Muscle layer of duodenum (tissue), 2 donors: ENCODE measurements at regions not wholly inside any gene's neighbourhood (a gene's known extent, or its start where the extent isn't known, plus 50 kb on each side); places are given as distances from the start of the nearest gene placed in this dataset.
"Not testable (repeated sequence)": the region's sequence is repeated elsewhere in the genome, so short reads cannot be mapped to it uniquely, and the experiment has no call there.

Experiments used
- H3K27ac ChIP-seq: one replicate; pipeline ENCODE4 v1.7.0; 2013; ENCODE audit warnings: mild to moderate bottlenecking, low read length
- H3K27me3 ChIP-seq: one replicate; pipeline ENCODE4 v1.7.0; 2013; ENCODE audit warnings: low read depth, mild to moderate bottlenecking, control low read depth, low read length
- H3K36me3 ChIP-seq, 2 donors: one replicate each; pipeline ENCODE4 v1.7.0; 2013; ENCODE audit warnings: low read length in 2 of 2, control low read depth in 1 of 2, mild to moderate bottlenecking in 1 of 2; ENCODE audit not compliant: insufficient read depth in 2 of 2, control insufficient read depth in 1 of 2
- H3K4me1 ChIP-seq, 2 donors: one replicate each; pipeline ENCODE4 v1.7.0; 2013; ENCODE audit warnings: low read length in 2 of 2, mild to moderate bottlenecking in 2 of 2, control low read depth in 1 of 2, moderate library complexity in 1 of 2; ENCODE audit not compliant: insufficient read depth in 2 of 2, control insufficient read depth in 1 of 2
- H3K4me3 ChIP-seq, 2 donors: one replicate each; pipeline ENCODE4 v1.7.0; 2013; ENCODE audit warnings: low read length in 2 of 2, low read depth in 1 of 2, mild to moderate bottlenecking in 1 of 2
- H3K9me3 ChIP-seq, 2 donors: one replicate each; pipeline ENCODE4 v1.7.0; 2013; ENCODE audit warnings: low read length in 2 of 2, control low read depth in 1 of 2, mild to moderate bottlenecking in 1 of 2; ENCODE audit not compliant: control insufficient read depth in 1 of 2
- donor health status: healthy.

GRCh38 chr6:122258839-122259238, 140.6 kb upstream of the HSF2 start:
- Histone ChIP-seq H3K4me1 (no peaks in the 10 kb centered on the region), H3K36me3 (no peaks in the 10 kb centered on the region), H3K27ac (no peak overlapping the region), H3K9me3 (no peaks in the 10 kb centered on the region), H3K4me3 (no peak overlapping the region), H3K27me3 (no peaks in the 10 kb centered on the region)

DNA sequence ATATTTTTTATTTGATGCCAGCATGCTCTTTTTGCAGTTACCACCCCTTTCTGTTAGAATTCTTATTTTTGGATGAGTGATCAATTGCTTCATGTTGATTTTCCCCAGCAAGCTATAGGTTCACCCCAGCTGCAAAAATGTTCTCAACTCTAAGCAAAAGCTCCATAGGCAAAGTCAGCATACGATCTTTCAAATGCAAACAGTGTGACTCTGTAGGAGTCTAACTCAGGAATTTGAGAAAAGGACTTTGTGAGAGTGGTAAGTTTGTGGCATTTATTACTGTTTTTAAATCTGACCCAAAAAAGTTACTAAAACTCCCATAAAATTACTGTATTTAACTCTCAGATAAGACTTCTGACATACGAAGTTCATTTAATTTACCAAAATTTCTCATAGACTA, 134.9 kb upstream of the HSF2 start:
- Histone ChIP-seq H3K27ac (no peak overlapping the region), H3K36me3 (no peaks in the 10 kb centered on the region), H3K4me1 (no peaks in the 10 kb centered on the region), H3K4me3 (no peak overlapping the region), H3K27me3 (no peaks in the 10 kb centered on the region), H3K9me3 (peaks cover 0 to 14% of the 10 kb centered on the region in 2 donors)

- Histone ChIP-seq H3K9me3 (peaks cover 0 to 14% of the 10 kb centered on the region in 2 donors), H3K27me3 (no peaks in the 10 kb centered on the region), H3K27ac (no peak overlapping the region), H3K36me3 (no peaks in the 10 kb centered on the region), H3K4me1 (no peaks in the 10 kb centered on the region), H3K4me3 (peak overlapping the region in 1 of 2 donors; percentile 7)
Observed at GRCh38 chr6:122265755-122266154, 133.7 kb upstream of the HSF2 start.

DNA sequence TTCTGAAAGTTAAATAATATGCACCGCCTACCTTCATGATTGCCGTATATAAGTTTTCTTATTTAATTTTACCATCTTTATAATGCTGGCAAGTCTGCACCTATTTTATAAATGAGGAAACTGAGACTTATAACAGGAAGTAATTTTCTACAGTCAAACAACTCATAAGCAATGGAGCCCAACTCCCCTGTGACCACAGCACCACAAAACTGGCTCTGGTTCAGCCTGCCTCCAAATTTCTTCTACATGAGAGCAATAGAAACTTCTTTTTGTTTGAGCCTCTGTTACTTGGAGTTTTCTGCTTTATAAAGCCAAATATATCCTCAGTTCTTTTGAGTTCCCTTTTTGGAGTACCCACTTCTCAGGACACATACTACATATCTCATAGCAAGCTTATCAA, 131.1 kb upstream of the HSF2 start:
- H3K27ac ChIP-seq, result no peak overlapping the region
- no peaks in the 10 kb centered on the region for H3K27me3 ChIP-seq
- H3K4me3 ChIP-seq, result no peak overlapping the region
- no peaks in the 10 kb centered on the region for H3K36me3 ChIP-seq
- peaks cover 0 to 14% of the 10 kb centered on the region in 2 donors for H3K9me3 ChIP-seq
- no peaks in the 10 kb centered on the region for H3K4me1 ChIP-seq

DNA sequence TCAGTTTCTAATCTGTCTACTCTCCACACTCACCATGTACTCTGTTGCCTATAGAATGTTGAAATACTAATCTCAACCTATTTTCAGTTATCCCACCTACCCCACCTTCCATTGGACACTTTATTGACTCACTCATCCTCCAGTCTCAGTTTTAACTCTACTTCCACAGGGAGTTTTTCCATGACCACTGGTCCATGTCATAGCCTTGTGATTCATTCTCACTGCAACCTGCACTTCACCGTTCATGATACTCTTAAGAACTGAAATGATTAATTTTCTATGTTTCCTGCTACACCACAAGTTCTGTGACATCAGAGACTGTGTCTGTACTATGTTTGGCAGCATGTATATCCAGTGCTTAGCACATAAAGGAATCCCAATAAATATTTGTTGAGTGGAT, 122.8 kb upstream of the HSF2 start:
- no peak overlapping the region for H3K4me3 ChIP-seq
- no peaks in the 10 kb centered on the region for H3K27me3 ChIP-seq
- H3K27ac ChIP-seq, result no peak overlapping the region
- no peaks in the 10 kb centered on the region for H3K36me3 ChIP-seq
- no peaks in the 10 kb centered on the region for H3K9me3 ChIP-seq
- no peaks in the 10 kb centered on the region for H3K4me1 ChIP-seq

DNA sequence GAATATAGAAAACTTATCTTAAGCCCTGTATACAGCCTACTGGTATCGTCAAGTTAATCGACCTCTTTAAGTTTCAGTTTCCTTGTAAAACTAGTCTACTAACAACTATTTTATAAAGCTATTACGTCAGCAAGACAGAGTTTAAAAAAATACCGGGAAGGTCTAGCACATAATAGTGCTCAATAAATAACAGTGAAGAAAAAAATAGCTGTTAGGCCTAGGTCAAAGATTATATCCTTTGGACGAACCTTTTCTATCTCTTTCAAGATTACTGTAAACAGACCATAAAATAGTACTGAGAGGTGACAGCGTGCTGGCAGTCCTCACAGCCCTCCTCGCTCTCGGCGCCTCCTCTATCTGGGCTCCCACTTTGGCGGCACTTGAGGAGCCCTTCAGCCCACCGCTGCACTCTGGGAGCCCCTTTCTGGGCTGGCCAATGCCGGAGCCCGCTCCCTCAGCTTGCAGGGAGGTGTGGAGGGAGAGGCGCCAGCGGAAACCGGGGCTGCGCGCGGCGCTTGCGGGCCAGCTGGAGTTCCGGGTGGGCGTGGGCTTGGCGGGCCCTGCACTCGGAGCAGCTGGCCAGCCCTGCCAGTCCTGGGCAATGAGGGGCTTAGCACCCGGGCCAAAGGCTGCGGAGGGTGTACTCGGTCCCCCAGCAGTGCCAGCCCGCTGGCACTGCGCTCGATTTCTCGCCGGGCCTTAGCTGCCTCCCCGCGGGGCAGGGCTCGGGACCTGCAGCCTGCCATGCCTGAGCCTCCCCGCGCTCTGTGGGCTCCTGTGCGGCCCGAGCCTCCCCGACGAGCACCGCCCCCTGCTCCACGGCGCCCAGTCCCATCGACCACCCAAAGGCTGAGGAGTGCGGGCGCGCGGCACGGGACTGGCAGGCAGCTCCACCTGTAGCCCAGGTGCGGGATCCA, 119.1 kb upstream of the HSF2 start:
- H3K4me3 ChIP-seq, H3K27ac ChIP-seq, H3K36me3 ChIP-seq, H3K27me3 ChIP-seq, H3K9me3 ChIP-seq, H3K4me1 ChIP-seq: not testable (repeated sequence)

DNA sequence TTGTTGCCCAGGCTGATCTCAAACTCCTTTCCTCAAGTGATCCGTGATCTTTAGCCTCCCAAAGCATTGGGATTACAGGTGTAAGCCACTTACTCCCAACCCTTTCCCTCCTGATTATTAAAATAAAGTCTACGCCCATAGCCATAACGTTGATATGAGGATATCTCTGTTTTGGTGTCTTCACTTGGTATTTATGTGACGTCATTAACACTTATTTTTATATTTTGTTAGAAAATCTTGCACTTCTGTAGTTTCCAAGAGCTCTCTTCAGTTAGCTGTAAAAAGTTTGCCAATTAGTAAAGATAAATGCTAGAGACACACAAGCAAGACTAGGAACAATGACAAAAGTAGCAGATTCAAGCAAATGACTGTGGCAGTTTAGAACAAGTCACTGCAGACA, 115.6 kb upstream of the HSF2 start:
- no peak overlapping the region for H3K27ac ChIP-seq
- H3K9me3 ChIP-seq, result no peaks in the 10 kb centered on the region
- H3K4me3 ChIP-seq, result no peak overlapping the region
- H3K36me3 ChIP-seq, result no peaks in the 10 kb centered on the region
- no peaks in the 10 kb centered on the region for H3K27me3 ChIP-seq
- no peaks in the 10 kb centered on the region for H3K4me1 ChIP-seq

DNA sequence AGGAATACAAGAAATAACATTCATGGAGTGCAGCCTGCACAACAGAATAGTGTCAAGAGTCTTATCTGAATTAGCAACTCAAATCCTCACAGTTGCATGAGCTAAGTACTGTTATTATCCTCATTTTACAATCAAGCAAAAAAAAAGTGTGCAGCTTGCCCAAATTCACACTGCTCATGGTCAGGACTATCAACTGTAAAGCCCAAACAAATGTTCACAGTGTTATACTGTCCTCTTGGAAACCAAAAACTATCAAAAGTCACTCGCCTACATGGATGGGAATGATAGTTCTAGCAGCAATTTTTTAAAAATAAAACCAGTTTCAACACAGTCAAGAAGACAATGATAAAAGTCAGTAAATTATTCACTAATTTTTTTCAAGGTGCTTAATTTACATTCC, 114.6 kb upstream of the HSF2 start:
- no peaks in the 10 kb centered on the region for H3K36me3 ChIP-seq
- no peaks in the 10 kb centered on the region for H3K4me1 ChIP-seq
- no peak overlapping the region for H3K4me3 ChIP-seq
- no peak overlapping the region for H3K27ac ChIP-seq
- H3K27me3 ChIP-seq, result no peaks in the 10 kb centered on the region
- H3K9me3 ChIP-seq, result no peaks in the 10 kb centered on the region

DNA sequence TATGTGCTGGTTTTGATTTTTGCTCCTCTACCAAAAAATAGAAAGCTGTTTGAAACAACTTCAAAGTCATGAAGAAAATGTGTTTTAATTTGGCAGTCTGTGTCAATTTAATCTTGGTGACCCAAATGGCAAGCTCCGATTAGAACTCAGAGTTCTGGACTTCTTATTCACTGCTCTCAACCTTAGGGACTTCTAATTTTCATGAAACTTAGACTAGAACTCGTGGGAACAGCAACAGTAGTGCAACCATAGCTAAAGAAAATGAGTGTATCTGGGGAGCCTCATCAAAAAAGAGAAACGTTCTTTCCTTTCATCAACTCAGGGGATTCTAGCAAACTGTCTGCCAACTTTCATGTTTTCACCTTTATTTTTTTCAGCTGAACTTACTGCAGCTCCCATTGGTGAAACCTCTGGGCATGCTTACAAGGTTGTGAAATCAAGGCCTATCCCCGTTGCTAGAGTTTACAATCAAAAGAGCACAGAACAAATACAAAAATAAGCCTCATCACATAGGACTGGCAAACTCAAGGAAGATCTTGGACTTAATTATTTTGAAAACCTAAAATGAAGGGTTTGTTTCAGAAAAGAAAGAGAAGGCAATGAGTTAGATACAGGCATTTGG, 114.0 kb upstream of the HSF2 start:
- no peak overlapping the region for H3K27ac ChIP-seq
- no peaks in the 10 kb centered on the region for H3K36me3 ChIP-seq
- H3K27me3 ChIP-seq, result no peaks in the 10 kb centered on the region
- no peak overlapping the region for H3K4me3 ChIP-seq
- no peaks in the 10 kb centered on the region for H3K9me3 ChIP-seq
- H3K4me1 ChIP-seq, result no peaks in the 10 kb centered on the region

- Histone ChIP-seq H3K4me1 (no peaks in the 10 kb centered on the region), H3K4me3 (no peak overlapping the region), H3K27me3 (no peaks in the 10 kb centered on the region), H3K9me3 (no peaks in the 10 kb centered on the region), H3K27ac (no peak overlapping the region), H3K36me3 (no peaks in the 10 kb centered on the region)
Observed at GRCh38 chr6:122286512-122286911, 112.9 kb upstream of the HSF2 start.

- Histone ChIP-seq H3K36me3 (no peaks in the 10 kb centered on the region), H3K9me3 (no peaks in the 10 kb centered on the region), H3K4me1 (no peaks in the 10 kb centered on the region), H3K4me3 (no peak overlapping the region), H3K27me3 (no peaks in the 10 kb centered on the region), H3K27ac (no peak overlapping the region)
Observed at GRCh38 chr6:122289762-122290539, 109.5 kb upstream of the HSF2 start.
